ENCODE measurements at regions not wholly inside any gene's neighbourhood (a gene's known extent, or its start where the extent isn't known, plus 50 kb on each side); places are given as distances from the start of the nearest gene placed in this dataset.

- Histone ChIP-seq H3K27me3 (no peaks in the 10 kb centered on the region), H3K4me1 (no peaks in the 10 kb centered on the region), H3F3A (ENCODE audit: low read depth) (no peaks in the 10 kb centered on the region), H4K20me1 (ENCODE audit: low read depth) (no peaks in the 10 kb centered on the region), H2AFZ (replicated peaks) (peak overlapping the region; percentile 72), H3K36me3 (no peaks in the 10 kb centered on the region), H3K79me2 (ENCODE audit: low read depth) (no peaks in the 10 kb centered on the region), H3K9me3 (ENCODE audit: low read depth) (no peaks in the 10 kb centered on the region), H3K4me2 (no peak overlapping the region), H3K27ac (no peak overlapping the region), H3K4me3 (no peak overlapping the region), H3K9ac (no peak overlapping the region)
- Mint-ChIP-seq H3K4me3 (no peak overlapping the region), H3K27ac (no peak overlapping the region), H3K4me1 (no peaks in the 10 kb centered on the region), H3K9me3 (no peaks in the 10 kb centered on the region), H3K36me3 (no peaks in the 10 kb centered on the region), H3K27me3 (ENCODE audit: insufficient read depth, low read depth) (peaks cover 2% of the 10 kb centered on the region)
- no peak for DNase-seq (ENCODE audit: low spot score)
- TF ChIP-seq EZH2 (IDR thresholded peaks at IDR 0.05) (no peak), CTCF (IDR thresholded peaks at IDR 0.05) (no peak), EZH2phosphoT487 (IDR thresholded peaks at IDR 0.05) (no peak)
Measured at GRCh38 chr9:7996558-7996957, 197.0 kb upstream of the DMAC1 start.

- no peak overlapping the region for H3K9ac ChIP-seq
- Mint-ChIP-seq H3K9me3 (no peaks in the 10 kb centered on the region), H3K27ac (no peak overlapping the region), H3K36me3 (no peaks in the 10 kb centered on the region), H3K4me3 (no peak overlapping the region), H3K27me3 (ENCODE audit: insufficient read depth, low read depth) (peaks cover 3% of the 10 kb centered on the region), H3K4me1 (peaks cover 2% of the 10 kb centered on the region)
- no peaks in the 10 kb centered on the region for H3K27me3 ChIP-seq
- no peak for TF ChIP-seq EZH2 (IDR thresholded peaks at IDR 0.05)
- TF ChIP-seq CTCF (IDR thresholded peaks at IDR 0.05) = no peak
- TF ChIP-seq EZH2phosphoT487 (IDR thresholded peaks at IDR 0.05) = no peak
- H3F3A ChIP-seq (ENCODE audit: low read depth) = no peaks in the 10 kb centered on the region
- H3K9me3 ChIP-seq (ENCODE audit: low read depth) = no peaks in the 10 kb centered on the region
- H3K4me1 ChIP-seq = peaks cover 10% of the 10 kb centered on the region
- H2AFZ ChIP-seq (replicated peaks) = no peak overlapping the region
- H3K4me2 ChIP-seq = no peak overlapping the region
- H4K20me1 ChIP-seq (ENCODE audit: low read depth) = no peaks in the 10 kb centered on the region
- no peak for DNase-seq (ENCODE audit: low spot score)
- H3K27ac ChIP-seq = no peak overlapping the region
- H3K36me3 ChIP-seq = no peaks in the 10 kb centered on the region
- no peaks in the 10 kb centered on the region for H3K79me2 ChIP-seq (ENCODE audit: low read depth)
- H3K4me3 ChIP-seq = no peak overlapping the region
Measured at GRCh38 chr9:7988644-7989280, 189.2 kb upstream of the DMAC1 start.

GRCh38 chr9:7984692-7985091, 185.1 kb upstream of the DMAC1 start:
- no peak overlapping the region for H2AFZ ChIP-seq (replicated peaks)
- no peaks in the 10 kb centered on the region for H3F3A ChIP-seq (ENCODE audit: low read depth)
- no peaks in the 10 kb centered on the region for H3K36me3 ChIP-seq
- H3K4me3 ChIP-seq = no peak overlapping the region
- H3K4me2 ChIP-seq = no peak overlapping the region
- H3K27ac Mint-ChIP-seq = no peak overlapping the region
- no peaks in the 10 kb centered on the region for H3K27me3 ChIP-seq
- TF ChIP-seq EZH2 (IDR thresholded peaks at IDR 0.05) = no peak
- TF ChIP-seq EZH2phosphoT487 (IDR thresholded peaks at IDR 0.05) = no peak
- TF ChIP-seq CTCF (IDR thresholded peaks at IDR 0.05) = no peak
- no peaks in the 10 kb centered on the region for H3K79me2 ChIP-seq (ENCODE audit: low read depth)
- peaks cover 3% of the 10 kb centered on the region for H3K27me3 Mint-ChIP-seq (ENCODE audit: insufficient read depth, low read depth)
- H3K4me1 ChIP-seq = peaks cover 36% of the 10 kb centered on the region
- H3K9me3 ChIP-seq (ENCODE audit: low read depth) = no peaks in the 10 kb centered on the region
- H3K9me3 Mint-ChIP-seq = peaks cover 2% of the 10 kb centered on the region
- no peaks in the 10 kb centered on the region for H4K20me1 ChIP-seq (ENCODE audit: low read depth)
- H3K4me1 Mint-ChIP-seq = peaks cover 23% of the 10 kb centered on the region
- no peak overlapping the region for H3K9ac ChIP-seq
- H3K27ac ChIP-seq = no peak overlapping the region
- H3K36me3 Mint-ChIP-seq = no peaks in the 10 kb centered on the region
- no peak for DNase-seq (ENCODE audit: low spot score)
- H3K4me3 Mint-ChIP-seq = no peak overlapping the region
